LNCaP clone FGC (cell line): ENCODE measurements at regions not wholly inside any gene's neighbourhood (a gene's known extent, or its start where the extent isn't known, plus 50 kb on each side); places are given as distances from the start of the nearest gene placed in this dataset.

Source experiments
- DNase-seq: peaks from one replicate; pipeline ENCODE4 v3.0.0-alpha.2; 2011; ENCODE audit warnings: low read depth
- H3K4me3 ChIP-seq: 2 replicates; pipeline ENCODE4 v1.5.1; 2011; ENCODE audit warnings: mild to moderate bottlenecking, low read depth, low read length, control low read depth
- TF ChIP-seq, protein P1 (sequence below): IDR thresholded peaks from 2 replicates; pipeline ENCODE4 v1.5.1; 2012; ENCODE audit warnings: mild to moderate bottlenecking; ENCODE audit not compliant: control insufficient read depth, insufficient read depth; ENCODE audit errors: extremely low read depth

DNA sequence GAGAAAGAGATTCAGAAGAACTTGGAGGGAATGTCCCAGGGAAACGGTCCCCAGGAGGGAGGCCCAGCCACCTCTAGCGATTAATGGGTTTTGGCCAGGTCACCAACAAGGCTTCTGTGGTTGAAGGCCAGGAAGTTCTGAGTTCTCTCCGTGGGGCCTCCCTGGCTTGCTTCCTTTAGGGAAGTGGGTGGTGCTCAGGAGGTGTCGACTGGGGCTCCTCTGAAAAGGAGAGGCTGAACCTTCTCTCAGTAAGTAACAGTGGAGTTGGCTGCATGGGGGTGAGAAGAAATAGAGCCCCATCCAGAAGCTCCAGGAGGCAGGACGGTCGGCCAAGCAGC lies 77.1 kb upstream of the GSE1 start:
- no peak for DNase-seq
- no peak overlapping the region for H3K4me3 ChIP-seq
- TF ChIP-seq, protein P1, sequence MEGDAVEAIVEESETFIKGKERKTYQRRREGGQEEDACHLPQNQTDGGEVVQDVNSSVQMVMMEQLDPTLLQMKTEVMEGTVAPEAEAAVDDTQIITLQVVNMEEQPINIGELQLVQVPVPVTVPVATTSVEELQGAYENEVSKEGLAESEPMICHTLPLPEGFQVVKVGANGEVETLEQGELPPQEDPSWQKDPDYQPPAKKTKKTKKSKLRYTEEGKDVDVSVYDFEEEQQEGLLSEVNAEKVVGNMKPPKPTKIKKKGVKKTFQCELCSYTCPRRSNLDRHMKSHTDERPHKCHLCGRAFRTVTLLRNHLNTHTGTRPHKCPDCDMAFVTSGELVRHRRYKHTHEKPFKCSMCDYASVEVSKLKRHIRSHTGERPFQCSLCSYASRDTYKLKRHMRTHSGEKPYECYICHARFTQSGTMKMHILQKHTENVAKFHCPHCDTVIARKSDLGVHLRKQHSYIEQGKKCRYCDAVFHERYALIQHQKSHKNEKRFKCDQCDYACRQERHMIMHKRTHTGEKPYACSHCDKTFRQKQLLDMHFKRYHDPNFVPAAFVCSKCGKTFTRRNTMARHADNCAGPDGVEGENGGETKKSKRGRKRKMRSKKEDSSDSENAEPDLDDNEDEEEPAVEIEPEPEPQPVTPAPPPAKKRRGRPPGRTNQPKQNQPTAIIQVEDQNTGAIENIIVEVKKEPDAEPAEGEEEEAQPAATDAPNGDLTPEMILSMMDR, result no peak

DNA sequence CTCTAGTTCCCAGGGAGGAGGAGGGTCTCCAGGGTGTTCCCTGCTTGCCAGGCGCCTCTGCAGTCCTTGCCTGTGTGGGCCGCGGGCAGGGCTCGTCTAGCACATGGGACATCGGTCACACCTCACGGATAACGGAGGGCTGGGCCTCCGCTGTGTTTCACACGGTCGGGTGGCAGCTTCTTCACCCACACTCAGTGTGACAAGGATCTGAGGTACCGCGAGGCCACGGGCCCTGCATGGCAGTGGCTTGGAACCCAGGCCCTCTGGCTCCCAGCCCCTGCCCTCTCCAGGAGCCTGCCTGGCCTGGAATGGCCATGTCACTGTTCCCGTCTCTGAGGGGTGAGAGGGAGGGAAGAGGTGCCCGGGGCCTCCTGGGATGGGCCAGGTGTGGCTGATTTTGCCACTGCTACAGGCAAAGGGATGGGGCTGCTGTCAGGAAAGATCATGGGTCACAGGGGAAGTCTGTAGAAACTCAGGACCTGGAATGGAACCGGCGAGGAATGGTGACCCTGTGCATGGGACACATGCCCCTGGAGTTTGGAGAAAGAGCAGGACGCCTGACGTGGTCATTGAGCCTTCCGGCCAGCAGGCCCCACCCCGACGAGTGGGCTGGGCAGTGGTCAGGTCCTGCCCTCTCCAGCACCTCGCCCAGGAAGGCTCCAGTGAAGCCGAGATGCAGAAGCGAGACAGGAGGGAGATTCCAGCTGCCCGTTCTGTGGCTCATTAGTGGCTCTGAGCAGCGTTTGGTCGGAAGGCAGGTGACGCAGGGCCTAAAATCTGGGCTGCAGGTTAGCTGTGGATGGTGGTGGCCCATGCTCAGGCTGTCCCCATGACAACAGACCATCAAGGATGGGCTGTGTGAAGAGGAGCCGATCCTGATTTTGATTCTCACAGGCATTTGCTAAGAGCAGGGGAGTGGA lies 76.5 kb upstream of the GSE1 start:
- TF ChIP-seq, protein P1, result no peak
- H3K4me3 ChIP-seq, result no peak overlapping the region
- no peak for DNase-seq

DNA sequence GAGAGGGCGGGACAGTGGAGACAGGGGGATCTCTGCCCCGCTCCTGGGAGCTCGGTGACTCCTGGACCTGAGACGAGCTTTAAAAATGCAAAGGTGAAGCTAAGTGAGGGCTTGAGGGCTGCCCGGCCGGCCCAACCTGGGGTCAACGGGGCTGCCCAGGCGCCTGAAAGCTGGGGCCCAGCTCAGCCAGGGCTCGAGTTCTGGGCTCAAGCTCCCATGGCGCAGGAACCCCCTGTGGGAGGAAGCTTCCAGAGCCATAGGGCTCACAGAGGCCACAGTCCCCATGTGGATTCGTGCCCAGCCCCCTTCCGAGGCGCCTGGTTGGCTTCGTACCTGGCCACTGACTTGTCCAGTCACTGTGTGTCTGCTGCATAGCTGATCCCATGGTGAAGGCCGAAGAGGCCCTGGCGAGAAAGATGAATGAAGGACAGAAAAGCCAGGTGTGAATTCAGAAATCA lies 75.8 kb upstream of the GSE1 start:
- no peak for DNase-seq
- TF ChIP-seq, protein P1, result no peak
- no peak overlapping the region for H3K4me3 ChIP-seq

DNA sequence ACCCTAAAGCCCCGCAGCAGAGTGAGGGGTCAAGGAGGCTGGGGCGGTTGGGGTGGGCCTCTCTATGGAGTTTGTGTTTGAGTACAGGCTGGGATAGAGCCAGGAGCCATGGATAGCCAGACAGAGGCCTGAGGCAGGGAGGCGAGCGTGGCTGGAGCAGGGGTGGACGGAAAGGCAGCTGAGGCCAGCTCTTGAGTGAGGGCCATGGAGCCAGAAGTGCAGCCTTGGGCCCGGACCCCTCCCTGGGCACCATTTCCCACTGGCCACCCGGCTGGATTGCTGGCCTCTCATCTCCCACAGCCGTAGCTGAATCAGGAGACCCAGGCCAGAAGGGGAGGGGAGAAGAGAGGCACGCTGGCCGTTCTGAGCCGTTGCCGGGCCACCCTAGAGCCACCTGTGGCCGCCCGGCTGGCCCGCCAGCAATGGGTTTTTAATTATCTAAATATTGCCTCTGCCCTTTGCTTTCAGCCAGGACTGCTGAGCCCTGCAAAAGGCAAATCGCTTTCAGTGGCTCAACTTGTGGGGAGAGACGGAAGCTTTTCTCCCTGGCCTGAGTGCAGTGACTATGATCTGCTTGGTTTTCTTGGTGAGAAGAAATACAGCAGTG lies 75.2 kb upstream of the GSE1 start:
- DNase-seq, result no peak
- TF ChIP-seq, protein P1, result no peak
- no peak overlapping the region for H3K4me3 ChIP-seq

DNA sequence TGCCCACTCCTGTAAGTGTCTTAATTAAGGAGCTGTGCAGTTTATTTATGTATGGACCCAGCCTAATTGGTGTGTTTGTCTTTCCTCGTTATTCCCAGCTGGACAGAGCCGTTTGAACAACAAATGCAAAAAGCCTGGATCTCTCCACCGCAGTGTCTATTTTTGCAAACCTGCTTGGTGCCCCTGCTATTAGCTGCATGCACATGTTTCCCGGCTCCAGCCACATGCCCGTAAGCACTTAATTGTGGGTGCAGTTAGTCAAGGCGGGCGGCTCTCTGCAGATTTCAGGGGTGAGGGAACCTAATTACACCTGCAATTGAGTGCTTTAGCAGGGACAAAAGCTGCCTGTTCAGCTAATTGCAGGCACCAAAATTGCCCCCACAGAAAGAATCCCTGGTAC lies 74.0 kb upstream of the GSE1 start:
- TF ChIP-seq, protein P1, result no peak
- no peak for DNase-seq
- no peak overlapping the region for H3K4me3 ChIP-seq

DNA sequence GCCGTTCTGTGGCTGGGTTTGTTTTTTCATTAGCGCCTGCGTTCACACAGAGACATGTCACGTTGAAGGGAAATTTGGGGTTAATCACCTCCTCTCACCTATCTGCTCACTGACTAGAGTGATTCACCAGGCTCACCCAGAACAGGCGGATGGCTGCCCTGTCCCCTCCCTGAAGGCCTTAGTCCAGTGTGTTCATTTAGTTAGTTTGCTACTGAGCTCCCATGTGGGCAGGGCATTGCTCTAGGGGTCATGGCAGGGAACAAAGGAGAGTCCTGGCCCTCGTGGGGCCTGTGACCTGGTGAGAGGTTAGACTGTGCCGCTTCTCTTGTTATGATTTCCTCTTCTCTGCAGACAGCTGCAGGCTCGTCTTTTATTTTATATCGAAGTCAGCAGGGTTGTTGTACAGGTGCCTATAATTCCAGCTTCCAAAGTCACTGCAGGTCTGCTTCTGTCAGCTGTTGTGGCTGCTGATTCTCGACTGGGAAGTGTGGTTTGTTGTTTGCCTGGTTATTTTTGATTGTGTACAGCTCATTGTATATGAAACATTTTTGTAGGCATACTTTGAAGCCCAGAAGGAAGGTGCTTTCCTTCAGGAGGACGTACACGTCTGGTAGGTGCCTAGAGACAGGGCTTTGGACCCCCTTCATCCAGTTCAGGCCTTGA lies 73.4 kb upstream of the GSE1 start:
- no peak for DNase-seq
- TF ChIP-seq, protein P1, result no peak
- H3K4me3 ChIP-seq, result no peak overlapping the region
